Dendritic cell treated with granulocyte-macrophage colony-stimulating factor and Interleukin-4, amounts not matched to agents 40 ng/mL and 50 ng/mL, for 4 days (primary cell): ENCODE measurements at regions not wholly inside any gene's neighbourhood (a gene's known extent, or its start where the extent isn't known, plus 50 kb on each side); places are given as distances from the start of the nearest gene placed in this dataset.
"Not testable (repeated sequence)": the region's sequence is repeated elsewhere in the genome, so short reads cannot be mapped to it uniquely, and the experiment has no call there.

Source experiments
- H3K27ac Mint-ChIP-seq: one replicate; pipeline ENCODE4 v1.8.0; 2022; ENCODE audit warnings: mild to moderate bottlenecking, mixed read lengths
- H3K27me3 Mint-ChIP-seq: one replicate; pipeline ENCODE4 v1.8.0; 2022; ENCODE audit warnings: mild to moderate bottlenecking, mixed read lengths
- H3K36me3 Mint-ChIP-seq: one replicate; pipeline ENCODE4 v1.8.0; 2022; ENCODE audit warnings: low read depth, mixed read lengths
- H3K4me1 Mint-ChIP-seq: one replicate; pipeline ENCODE4 v1.8.0; 2022; ENCODE audit warnings: low read depth, mixed read lengths
- H3K4me3 Mint-ChIP-seq: one replicate; pipeline ENCODE4 v1.8.0; 2022; ENCODE audit warnings: mild to moderate bottlenecking, moderate library complexity, mixed read lengths
- H3K9me3 Mint-ChIP-seq: one replicate; pipeline ENCODE4 v1.8.0; 2022; ENCODE audit warnings: mixed read lengths
- intact Hi-C: fragments of 100-400 bp; cut with micrococcal nuclease; formaldehyde crosslinking; loops from one replicate; pipeline ENCODE4 v1.15.0; 2022

DNA sequence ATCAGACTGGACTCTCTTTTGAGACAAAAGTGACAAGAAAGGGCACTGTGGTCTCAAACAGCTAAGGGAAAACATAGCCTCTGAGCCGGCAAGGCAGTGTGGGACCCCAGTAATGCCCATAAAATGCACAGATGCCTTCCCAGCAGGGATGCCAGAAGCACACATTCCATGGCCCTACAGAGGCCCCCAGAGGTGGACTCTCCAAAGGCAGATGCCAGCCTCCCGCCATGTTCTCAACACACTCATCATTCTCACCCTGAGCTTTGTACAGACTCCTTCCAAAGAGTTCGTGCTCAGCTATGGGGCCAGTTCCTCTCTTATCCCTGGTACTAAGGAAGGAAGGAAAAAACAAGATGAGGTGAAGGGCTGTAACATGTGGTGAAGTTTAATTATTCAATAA is 67.1 kb upstream of the ATP12A start:
- Mint-ChIP-seq H3K4me1 (peaks cover 7% of the 10 kb centered on the region), H3K4me3 (no peak overlapping the region), H3K27ac (no peak overlapping the region), H3K36me3 (no peaks in the 10 kb centered on the region), H3K9me3 (no peaks in the 10 kb centered on the region), H3K27me3 (no peaks in the 10 kb centered on the region)
- intact Hi-C loops: no loop called here

DNA sequence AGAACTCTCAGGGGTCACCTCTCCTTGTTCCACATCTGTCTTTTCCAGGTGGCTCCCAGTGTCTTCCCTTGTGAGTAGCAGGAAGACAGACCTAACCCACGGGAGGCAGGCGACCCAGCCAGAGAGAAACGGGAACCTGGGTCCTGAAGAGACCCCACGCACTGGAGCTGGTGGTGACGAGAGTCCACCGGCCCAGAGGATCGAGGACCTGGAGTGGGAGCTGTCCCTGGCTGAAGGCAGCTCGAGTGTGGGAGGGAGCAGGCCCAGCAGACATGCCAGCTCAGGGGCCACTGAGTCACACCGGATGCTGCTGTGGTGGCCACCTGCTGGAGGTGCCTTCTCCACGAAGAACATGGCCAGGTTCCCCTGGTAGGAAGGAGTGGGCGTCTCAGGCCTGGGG is 66.5 kb upstream of the ATP12A start:
- peaks cover 14% of the 10 kb centered on the region for H3K4me1 Mint-ChIP-seq
- intact Hi-C loops: no loop called here
- H3K4me3 Mint-ChIP-seq: no peak overlapping the region
- H3K27me3 Mint-ChIP-seq: no peaks in the 10 kb centered on the region
- H3K9me3 Mint-ChIP-seq: no peaks in the 10 kb centered on the region
- no peak overlapping the region for H3K27ac Mint-ChIP-seq
- H3K36me3 Mint-ChIP-seq: no peaks in the 10 kb centered on the region

DNA sequence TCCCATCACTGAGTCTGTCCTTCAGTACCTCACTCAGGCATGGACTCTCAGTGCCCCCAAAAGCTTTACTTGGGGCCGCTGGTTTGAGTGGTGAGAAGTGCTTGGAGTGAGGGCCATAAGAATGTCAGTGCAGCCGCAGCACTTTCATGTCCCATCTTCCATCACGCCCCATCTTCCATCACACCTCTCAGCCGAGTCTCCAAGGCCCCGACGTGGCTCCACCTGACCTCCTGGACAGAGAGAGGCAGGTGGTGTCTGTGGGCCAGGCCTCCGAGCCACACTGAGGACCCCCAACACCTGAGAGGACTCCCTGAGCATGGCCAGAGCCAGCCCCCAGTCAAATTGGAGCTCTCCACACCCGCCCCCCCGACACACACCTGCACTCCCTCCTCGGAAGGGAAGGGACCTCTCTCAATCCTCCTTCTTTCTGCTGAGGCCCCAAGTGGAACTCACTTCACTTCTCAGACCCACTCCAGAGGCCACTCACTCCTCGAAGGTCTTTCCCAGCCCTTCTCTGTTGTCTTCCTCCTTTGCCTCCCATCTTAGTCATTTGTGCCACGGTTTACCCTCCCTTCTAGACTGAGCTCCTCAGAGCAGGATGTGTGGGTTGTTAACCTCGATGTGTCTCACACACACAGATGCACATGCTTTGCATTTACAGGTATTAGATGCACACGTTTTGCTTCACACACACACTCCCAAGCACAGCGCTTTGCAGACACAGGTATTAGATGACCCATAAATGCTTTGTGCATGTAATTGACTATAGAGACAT is 65.7 kb upstream of the ATP12A start:
- Mint-ChIP-seq H3K4me3 (no peak overlapping the region), H3K27me3 (no peaks in the 10 kb centered on the region), H3K27ac (no peak overlapping the region), H3K9me3 (no peaks in the 10 kb centered on the region), H3K4me1 (peaks cover 14% of the 10 kb centered on the region), H3K36me3 (no peaks in the 10 kb centered on the region)
- intact Hi-C loops: no loop called here

DNA sequence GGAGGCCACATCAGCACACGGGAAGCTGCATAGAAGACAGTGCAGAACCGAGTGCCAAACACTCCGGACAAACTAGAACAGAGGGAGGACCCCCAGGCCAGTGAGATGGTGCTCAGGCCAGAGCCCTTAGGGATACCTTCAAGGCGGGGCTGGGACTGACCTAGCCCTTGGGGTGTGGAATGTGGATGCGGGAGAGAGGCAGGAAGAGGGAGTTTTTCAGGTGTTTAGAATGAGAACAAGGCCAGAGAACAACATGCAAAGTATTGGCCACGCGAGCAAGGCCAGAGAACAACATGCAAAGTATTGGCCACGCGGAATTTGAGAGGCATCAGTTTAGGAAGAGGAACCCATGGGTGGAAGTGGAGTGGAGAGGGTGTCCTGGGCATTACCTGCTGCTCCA is 65.1 kb upstream of the ATP12A start:
- Mint-ChIP-seq H3K4me3 (no peak overlapping the region), H3K27me3 (no peaks in the 10 kb centered on the region), H3K27ac (no peak overlapping the region), H3K4me1 (peaks cover 16% of the 10 kb centered on the region), H3K36me3 (no peaks in the 10 kb centered on the region), H3K9me3 (no peaks in the 10 kb centered on the region)
- intact Hi-C loops: no loop called here

DNA sequence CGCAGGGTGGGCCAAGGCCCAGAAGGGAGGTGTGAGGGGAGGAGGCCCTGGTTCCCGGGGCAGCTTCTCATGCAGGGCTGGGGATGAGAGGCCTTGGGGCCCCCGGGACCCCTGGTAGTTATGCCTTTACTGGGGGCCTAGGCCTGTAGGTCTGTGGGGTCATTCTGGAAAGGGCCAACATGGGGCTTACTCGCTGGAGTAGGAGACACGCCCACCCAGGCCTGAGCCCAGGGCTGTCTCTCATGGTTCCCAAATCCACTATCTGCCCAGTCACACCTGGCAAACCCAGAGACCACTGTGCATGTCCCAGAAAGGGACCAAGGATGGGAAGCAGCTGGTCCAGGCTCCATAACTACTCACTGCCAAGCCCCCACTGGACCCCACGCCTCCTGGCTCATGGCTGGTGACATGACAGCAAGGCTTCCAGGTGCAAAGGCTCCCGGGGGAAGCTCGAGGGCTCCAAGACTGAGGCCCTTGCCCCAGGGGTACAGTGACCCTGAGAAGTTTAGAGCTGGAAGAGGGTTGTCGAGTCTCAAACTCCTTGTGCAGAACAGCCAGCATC is 64.2 kb upstream of the ATP12A start:
- Mint-ChIP-seq H3K27ac (no peak overlapping the region), H3K4me3 (no peak overlapping the region), H3K4me1 (peaks cover 16% of the 10 kb centered on the region), H3K9me3 (no peaks in the 10 kb centered on the region), H3K27me3 (no peaks in the 10 kb centered on the region), H3K36me3 (no peaks in the 10 kb centered on the region)
- intact Hi-C loops: no loop called here

DNA sequence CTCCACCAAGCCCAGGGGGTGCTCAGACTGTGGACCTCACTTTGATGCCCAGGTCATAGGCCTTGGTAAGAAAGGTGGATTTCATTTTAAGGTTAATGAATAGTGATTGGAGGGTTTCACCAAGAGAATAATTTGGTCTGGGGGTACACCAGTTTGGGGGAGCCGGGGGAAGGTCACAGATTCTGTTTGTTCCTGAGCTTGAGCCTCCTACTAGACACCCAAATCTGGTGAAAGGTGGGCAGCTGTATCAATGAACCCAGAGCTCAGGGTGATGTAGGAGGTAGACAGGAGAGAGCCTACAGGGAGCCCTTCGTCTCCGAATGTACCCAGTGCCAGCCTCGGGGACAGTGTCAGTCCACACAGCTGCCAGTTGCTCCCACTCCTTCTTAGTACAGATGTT is 63.7 kb upstream of the ATP12A start:
- intact Hi-C loops: no loop called here
- H3K9me3 Mint-ChIP-seq: no peaks in the 10 kb centered on the region
- no peak overlapping the region for H3K4me3 Mint-ChIP-seq
- no peaks in the 10 kb centered on the region for H3K27me3 Mint-ChIP-seq
- no peak overlapping the region for H3K27ac Mint-ChIP-seq
- H3K4me1 Mint-ChIP-seq: peaks cover 16% of the 10 kb centered on the region
- H3K36me3 Mint-ChIP-seq: no peaks in the 10 kb centered on the region

DNA sequence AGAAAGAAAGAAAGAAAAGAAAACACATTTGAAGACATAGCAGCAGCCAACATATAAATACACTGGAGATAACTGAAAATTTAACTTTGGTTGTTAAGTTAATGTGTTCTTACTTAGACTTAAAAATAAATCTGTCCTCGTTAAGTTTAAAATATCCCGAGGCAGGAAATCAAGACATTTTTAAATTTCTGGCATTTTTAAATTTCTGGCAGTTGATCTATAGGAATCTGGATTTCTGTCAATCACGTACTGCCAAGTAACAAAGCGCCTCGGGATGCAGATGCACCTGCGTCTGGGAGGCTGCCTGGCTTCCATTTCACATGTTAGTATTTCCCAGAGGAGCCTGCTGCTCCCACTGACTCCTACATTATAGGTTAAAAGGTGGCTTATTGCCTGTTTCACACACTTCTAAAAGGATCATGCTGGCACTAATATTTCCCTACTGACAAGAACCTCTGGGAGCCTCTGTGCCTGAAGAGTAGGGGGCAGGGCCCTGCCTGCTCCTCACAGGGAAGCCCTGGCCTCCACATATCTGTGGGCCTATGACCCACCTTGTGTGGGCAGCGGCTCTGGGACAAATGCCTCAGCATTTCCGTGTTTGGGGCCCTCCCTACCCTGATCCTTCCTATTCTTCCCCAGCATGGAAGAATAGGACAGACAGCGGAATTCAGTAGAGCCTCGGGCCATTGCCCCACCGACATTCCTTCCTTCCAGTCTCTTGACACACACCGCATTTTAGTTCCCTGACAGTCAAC is 62.8 kb upstream of the ATP12A start:
- Mint-ChIP-seq H3K9me3 (no peaks in the 10 kb centered on the region), H3K27ac (peak overlapping the region; percentile 8), H3K4me3 (no peak overlapping the region), H3K4me1 (peaks cover 16% of the 10 kb centered on the region), H3K36me3 (no peaks in the 10 kb centered on the region), H3K27me3 (no peaks in the 10 kb centered on the region)
- intact Hi-C loops: no loop called here

DNA sequence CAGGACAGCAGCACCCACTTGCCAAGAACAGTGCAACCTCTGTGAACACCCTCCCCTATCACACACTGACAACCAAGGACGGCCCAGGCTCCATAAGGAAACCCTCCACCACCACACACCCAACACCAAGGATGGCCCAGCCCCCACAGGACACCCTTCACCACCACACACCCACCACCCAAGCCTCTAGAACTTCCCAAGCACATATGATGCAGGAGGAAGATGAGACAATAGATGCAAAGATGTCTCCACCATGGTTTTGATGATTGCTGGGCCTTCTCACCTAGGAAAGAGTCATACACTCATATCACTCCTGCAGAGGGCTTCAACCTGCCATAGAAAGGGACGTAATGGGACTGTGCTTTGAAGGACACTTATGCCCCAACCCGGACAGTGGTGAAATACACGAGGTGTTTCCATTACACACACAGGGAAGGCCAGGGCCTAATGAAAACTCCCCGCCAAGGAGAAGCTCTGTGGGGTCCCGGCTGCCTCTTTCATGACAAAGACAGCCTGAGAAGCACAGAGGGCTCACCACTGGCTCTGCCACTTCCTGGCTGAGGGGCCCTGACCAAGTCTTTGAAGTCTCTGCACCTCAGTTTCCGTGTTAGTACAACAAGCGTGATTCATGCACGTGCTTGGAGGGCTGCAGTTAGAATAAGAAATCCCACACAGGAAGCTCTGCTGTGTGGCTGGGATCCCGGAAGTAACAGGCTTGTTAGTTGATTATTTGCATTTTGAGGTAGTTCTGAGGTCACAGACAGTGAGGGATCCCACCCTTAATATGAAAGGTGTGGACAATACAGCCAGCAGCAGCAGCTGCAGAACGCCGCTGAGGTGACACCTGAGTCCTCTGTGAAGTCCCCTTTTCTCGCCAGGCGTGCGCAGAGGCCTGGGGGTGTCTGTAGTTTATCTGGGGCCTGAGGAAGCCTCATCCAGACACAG is 61.9 kb upstream of the ATP12A start:
- Mint-ChIP-seq H3K27ac (peak overlapping the region; percentile 8), H3K4me1 (peaks cover 16% of the 10 kb centered on the region), H3K36me3 (no peaks in the 10 kb centered on the region), H3K4me3 (no peak overlapping the region), H3K9me3 (no peaks in the 10 kb centered on the region), H3K27me3 (no peaks in the 10 kb centered on the region)
- intact Hi-C loops: no loop called here

DNA sequence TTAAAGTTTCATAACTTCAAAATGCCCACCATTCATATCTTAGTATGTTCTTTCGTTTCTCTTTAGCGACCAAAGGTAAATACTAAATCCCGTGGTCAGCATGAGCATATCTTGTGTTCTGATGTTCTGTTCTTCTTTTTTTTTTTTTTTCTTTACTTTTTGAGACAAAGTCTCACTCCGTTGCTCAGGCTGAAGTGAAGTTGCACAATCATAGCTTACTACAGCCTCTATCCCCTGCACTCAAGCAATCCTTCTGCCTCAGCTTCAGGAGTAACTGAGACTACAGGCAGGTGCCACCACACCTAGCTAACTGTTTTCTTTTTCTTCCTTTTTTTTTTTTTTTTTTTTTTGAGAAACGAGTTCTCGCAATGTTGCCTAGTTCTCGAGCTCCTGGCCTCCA is 60.9 kb upstream of the ATP12A start:
- H3K9me3 Mint-ChIP-seq: no peaks in the 10 kb centered on the region
- intact Hi-C loops: no loop called here
- H3K4me1 Mint-ChIP-seq: peaks cover 17% of the 10 kb centered on the region
- H3K4me3 Mint-ChIP-seq: no peak overlapping the region
- no peaks in the 10 kb centered on the region for H3K27me3 Mint-ChIP-seq
- H3K36me3 Mint-ChIP-seq: no peaks in the 10 kb centered on the region
- no peak overlapping the region for H3K27ac Mint-ChIP-seq

DNA sequence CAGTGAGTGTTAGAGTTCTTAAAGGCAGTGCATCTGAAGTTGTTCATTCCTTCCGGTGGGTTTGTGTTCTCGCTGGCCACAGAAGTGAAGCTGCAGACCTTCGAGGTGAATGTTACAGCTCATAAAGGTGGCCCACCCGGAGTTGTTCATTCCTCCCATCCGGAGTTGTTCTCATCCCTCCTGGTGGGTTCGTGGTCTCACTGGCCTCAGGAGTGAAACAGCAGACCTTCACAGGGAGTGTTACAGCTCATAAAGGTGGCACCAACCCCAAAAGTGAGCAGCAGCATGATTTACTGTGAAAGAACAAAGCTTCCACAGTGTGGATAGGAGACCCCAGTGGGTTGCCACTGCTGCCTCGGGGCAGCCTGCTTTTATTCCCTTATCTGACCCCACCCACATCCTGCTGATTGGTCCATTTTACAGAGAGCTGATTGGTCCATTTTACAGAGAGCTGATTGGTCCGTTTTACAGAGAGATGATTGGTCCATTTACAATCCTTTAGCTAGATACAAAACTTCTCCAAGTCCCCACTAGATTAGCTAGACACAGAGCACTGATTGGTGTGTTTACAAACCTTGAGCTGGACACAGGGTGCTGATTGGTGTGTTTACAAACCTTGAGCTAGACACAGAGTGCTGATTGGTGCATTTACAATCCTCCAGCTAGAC is 57.6 kb upstream of the ATP12A start:
- H3K4me3 Mint-ChIP-seq, H3K9me3 Mint-ChIP-seq, intact Hi-C loops, H3K27me3 Mint-ChIP-seq, H3K36me3 Mint-ChIP-seq, H3K27ac Mint-ChIP-seq: not testable (repeated sequence)
- peaks cover 37% of the 10 kb centered on the region for H3K4me1 Mint-ChIP-seq

DNA sequence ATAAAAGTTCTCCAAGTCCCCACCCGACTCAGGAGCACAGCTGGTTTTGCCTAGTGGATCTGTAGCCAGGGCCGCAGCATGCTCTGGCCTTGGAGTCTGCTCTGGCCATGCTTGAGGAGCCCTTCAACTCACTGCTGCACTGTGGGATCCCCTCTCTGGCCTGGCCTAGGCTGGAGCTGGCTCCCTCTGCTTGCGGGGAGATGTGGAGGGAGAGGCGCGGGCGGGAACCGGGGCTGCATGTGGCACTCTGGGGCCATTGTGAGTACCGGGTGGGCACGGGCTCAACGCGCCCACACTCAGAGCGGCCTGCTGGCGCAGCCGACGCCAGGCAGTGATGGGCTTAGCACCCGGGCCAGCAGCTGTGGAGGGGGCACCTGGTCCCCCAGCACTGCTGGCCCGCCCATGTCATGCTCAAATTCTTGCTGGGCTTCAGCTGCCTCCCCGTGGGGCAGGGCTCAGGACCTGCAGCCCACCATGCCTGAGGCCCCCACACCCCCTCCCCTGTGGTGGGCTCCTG is 57.0 kb upstream of the ATP12A start:
- no peaks in the 10 kb centered on the region for H3K9me3 Mint-ChIP-seq
- no peak overlapping the region for H3K27ac Mint-ChIP-seq
- no peak overlapping the region for H3K4me3 Mint-ChIP-seq
- no peaks in the 10 kb centered on the region for H3K36me3 Mint-ChIP-seq
- no peaks in the 10 kb centered on the region for H3K27me3 Mint-ChIP-seq
- peaks cover 36% of the 10 kb centered on the region for H3K4me1 Mint-ChIP-seq
- intact Hi-C loops: no loop called here

DNA sequence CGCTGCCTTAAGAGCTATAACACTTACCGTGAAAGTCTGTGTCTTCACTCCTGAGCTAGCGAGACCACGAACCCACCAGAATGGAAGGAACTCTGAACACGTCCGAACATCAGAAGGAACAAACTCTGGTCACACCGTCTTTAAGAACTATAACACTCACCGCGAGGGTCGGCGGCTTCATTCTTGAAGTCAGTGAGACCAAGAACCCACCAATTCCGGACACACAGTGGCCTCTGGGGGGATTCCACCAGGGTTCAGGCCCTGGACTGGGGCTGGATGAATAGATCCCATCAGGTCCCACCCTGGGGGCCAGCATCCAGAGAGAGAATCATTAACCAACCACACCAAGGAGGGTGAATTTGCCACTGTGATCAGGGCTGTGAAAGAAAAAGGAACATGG is 55.8 kb upstream of the ATP12A start:
- Mint-ChIP-seq H3K4me1 (peaks cover 25% of the 10 kb centered on the region), H3K9me3 (no peaks in the 10 kb centered on the region), H3K27me3 (peaks cover 2% of the 10 kb centered on the region), H3K36me3 (no peaks in the 10 kb centered on the region), H3K27ac (peak overlapping the region; percentile 47), H3K4me3 (no peak overlapping the region)
- intact Hi-C loops: no loop called here

DNA sequence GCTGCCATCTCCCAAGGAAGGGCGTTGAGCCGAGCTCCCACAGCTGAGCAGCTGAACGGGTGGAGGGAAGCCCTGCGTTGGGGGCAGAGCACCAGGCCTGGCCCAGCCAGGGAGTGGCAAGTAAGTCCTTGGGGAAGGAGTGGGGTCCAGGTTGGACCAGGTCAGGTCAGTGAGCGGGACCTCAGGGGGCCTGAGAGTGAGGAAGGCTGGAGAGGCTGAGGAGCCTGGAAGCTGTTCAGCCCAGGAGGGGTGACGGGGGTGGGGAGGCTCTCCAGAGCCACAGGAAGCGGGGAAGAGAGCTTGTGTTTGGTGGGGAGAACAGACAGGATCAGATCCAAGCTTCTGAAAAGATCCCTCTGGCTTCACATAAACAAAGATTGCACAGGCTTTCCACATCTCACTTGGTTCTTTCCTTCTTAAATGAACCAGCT is 55.4 kb upstream of the ATP12A start:
- H3K36me3 Mint-ChIP-seq: no peaks in the 10 kb centered on the region
- H3K27me3 Mint-ChIP-seq: peaks cover 2% of the 10 kb centered on the region
- peaks cover 21% of the 10 kb centered on the region for H3K4me1 Mint-ChIP-seq
- peak overlapping the region; percentile 47 for H3K27ac Mint-ChIP-seq
- no peaks in the 10 kb centered on the region for H3K9me3 Mint-ChIP-seq
- H3K4me3 Mint-ChIP-seq: no peak overlapping the region
- intact Hi-C loops: no loop called here
